Kidney (tissue), 13 donors: ENCODE measurements at regions not wholly inside any gene's neighbourhood (a gene's known extent, or its start where the extent isn't known, plus 50 kb on each side); places are given as distances from the start of the nearest gene placed in this dataset.
"Not testable (repeated sequence)": the region's sequence is repeated elsewhere in the genome, so short reads cannot be mapped to it uniquely, and the experiment has no call there.

Experiments
- DNase-seq, 5 donors: peaks; one replicate each; pipeline ENCODE4 v3.0.0-alpha.2; 2013 to 2020
- FAIRE-seq: peaks from 2 replicates; lab custom pipeline; 2012; peaks lifted over from hg19 to GRCh38; lab: Jason Lieb, UNC
- H3K27ac ChIP-seq, 2 donors: one replicate each; pipeline ENCODE4 v1.7.0; 2013; ENCODE audit warnings: low read depth in 2 of 2, low read length in 2 of 2, inconsistent platforms in 1 of 2
- H3K27me3 ChIP-seq: one replicate; pipeline ENCODE4 v1.7.1; 2013; ENCODE audit warnings: low read length, inconsistent platforms; ENCODE audit not compliant: control insufficient read depth, insufficient read depth
- H3K36me3 ChIP-seq, 3 donors: one replicate each; pipeline versions ENCODE4 v1.7.0 to v1.7.1; 2013; ENCODE audit warnings: low read length in 3 of 3, control low read depth in 1 of 3, inconsistent platforms in 1 of 3; ENCODE audit not compliant: insufficient read depth in 3 of 3, control insufficient read depth in 2 of 3
- H3K4me1 ChIP-seq, 3 donors: one replicate each; pipeline versions ENCODE4 v1.7.0 to v1.7.1; 2013; ENCODE audit warnings: low read length in 3 of 3, inconsistent platforms in 1 of 3, low read depth in 1 of 3; ENCODE audit not compliant: control insufficient read depth in 2 of 3, insufficient read depth in 2 of 3
- H3K4me3 ChIP-seq, 3 donors: one replicate each; pipeline versions ENCODE4 v1.7.0 to v1.8.1; 2013; ENCODE audit warnings: low read length in 3 of 3, control low read depth in 1 of 3, inconsistent platforms in 1 of 3
- H3K9ac ChIP-seq, 3 donors: one replicate each; pipeline versions ENCODE4 v1.7.0 to v1.7.1; 2013; ENCODE audit warnings: low read length in 3 of 3, control low read depth in 1 of 3, inconsistent platforms in 1 of 3
- H3K9me3 ChIP-seq, 3 donors: one replicate each; pipeline versions ENCODE4 v1.7.0 to v1.7.1; 2013; ENCODE audit warnings: low read length in 3 of 3, control low read depth in 1 of 3, inconsistent platforms in 1 of 3; ENCODE audit not compliant: control insufficient read depth in 2 of 3, insufficient read depth in 1 of 3
- CTCF ChIP-seq: IDR thresholded peaks from 3 replicates; pipeline ENCODE4 v1.5.1; 2012; ENCODE audit warnings: mild to moderate bottlenecking, moderate library complexity, borderline replicate concordance; ENCODE audit not compliant: insufficient read depth; ENCODE audit errors: extremely low read depth
- intact Hi-C: fragments of 100-400 bp; cut with DNase I; formaldehyde crosslinking; loops from one replicate; pipeline ENCODE4 v1.11.1; 2022
- donor health status: control.
- donor health status: control.
- donor health status: control.
- donor health status: control.
- donor health status: control.
- donor health status: DM: yes; HTN: yes; CAD: no.
- donor health status: Normal renal cell carcinoma (clear cell type).

- intact Hi-C loops: no loop called here
- no peak for FAIRE-seq
- peak in 1 of 5 donors; percentile 57 for DNase-seq
- no peaks in the 10 kb centered on the region for H3K4me1 ChIP-seq
- no peak overlapping the region for H3K27ac ChIP-seq
- no peaks in the 10 kb centered on the region for H3K27me3 ChIP-seq
- no peaks in the 10 kb centered on the region for H3K36me3 ChIP-seq
- H3K9me3 ChIP-seq: peaks cover 0 to 4% (median 0%) of the 10 kb centered on the region in 3 donors
- H3K9ac ChIP-seq: no peak overlapping the region
- H3K4me3 ChIP-seq: no peak overlapping the region
- TF ChIP-seq CTCF: no peak
Observed at GRCh38 chr14:105647784-105648608, 121.6 kb downstream of the TMEM121 start.

DNA sequence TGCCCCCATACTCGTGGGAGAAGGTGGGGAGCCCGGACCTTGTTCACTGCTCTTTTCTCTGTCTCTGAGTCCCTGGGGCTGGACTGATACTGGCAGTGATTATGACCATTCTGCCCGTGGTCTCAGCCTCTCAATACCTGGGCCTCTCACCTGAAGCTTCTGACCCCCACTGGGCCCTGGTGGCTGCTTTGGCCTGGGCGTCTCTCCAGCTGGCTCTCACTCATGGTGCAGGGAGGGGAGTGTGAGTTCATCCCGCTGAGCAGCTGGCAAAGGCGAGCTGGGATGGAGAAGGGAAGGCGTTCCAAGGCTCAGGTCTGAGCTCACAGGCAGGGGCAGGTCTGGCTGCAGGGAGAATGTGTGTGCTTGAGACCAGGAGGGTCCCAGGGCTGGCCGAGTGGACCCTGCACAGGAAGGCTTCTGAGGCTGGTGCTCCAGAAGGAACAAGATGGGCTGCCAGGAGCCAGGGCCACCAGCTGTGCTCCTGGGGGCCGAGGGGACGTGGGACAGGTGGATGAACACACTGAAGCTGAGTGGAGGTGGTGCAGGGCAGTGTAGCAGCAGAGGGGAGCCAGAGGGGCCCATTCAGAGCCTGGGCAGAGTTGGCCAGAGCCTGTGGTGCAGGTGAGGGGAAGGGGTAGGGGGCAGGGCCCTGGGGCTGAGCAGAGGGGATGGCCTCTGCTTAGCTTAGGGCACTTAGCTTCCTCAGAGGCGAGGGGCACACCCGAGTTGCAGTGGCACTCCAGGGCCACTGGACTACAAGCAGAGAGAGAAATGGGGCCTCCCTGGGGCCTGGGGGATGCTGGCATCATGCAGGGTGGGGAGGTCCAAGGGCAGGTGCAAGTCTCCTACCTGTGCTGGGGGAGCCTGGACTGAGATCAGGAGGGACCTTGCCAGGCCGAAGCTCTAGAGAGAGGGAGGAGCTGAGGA lies 122.5 kb downstream of the TMEM121 start:
- H3K4me1 ChIP-seq, intact Hi-C loops, H3K27ac ChIP-seq, FAIRE-seq, H3K9ac ChIP-seq, H3K36me3 ChIP-seq, H3K27me3 ChIP-seq, H3K9me3 ChIP-seq, H3K4me3 ChIP-seq: not testable (repeated sequence)
- DNase-seq: peak in 1 of 5 donors; percentile 55

DNA sequence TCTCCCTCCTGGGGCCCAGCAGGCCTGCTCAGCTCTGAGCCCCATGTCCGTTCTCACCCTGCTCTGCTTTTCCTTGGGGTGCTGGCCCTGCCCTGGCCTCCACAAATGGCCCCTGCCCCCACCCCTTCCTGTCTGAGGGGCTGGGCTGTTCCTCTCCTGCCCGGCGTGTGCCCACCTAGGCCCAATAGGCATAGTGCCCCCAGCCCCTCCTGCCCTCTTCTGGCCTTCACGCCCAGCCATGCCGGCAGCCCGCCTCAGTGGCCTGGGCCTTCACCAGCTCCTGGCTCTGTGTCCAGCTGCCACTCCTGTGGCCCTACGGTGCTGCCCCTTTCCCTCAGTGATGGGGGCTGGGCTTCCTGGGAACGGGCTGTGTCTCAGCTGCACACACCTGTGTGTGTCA lies 125.9 kb downstream of the TMEM121 start:
- DNase-seq, H3K36me3 ChIP-seq, H3K9ac ChIP-seq, H3K27me3 ChIP-seq, H3K4me1 ChIP-seq, H3K9me3 ChIP-seq, FAIRE-seq, H3K27ac ChIP-seq, intact Hi-C loops, H3K4me3 ChIP-seq: not testable (repeated sequence)

DNA sequence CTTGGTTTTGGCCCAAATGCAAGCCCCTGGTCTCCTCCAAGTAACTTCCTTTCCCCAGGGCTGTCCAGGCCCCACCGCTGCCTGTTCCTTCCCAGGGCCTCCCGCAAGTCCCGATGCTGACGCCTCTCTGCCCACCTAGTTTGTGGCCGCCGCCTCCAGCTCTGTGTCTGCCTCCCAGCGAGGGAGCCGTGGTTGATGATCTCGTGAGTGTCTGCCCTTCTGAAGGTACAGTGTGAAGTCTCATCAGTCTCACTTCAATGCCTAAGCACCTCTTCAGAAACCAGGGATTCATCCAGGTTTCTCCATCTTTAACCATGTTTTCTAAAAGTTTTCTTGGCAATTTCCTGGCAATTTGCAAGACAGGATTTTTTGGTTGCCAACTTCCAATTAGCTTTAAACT lies 127.5 kb downstream of the TMEM121 start:
- DNase-seq, H3K27me3 ChIP-seq, H3K36me3 ChIP-seq, H3K9ac ChIP-seq, H3K4me3 ChIP-seq, H3K27ac ChIP-seq, H3K4me1 ChIP-seq, intact Hi-C loops, FAIRE-seq, H3K9me3 ChIP-seq: not testable (repeated sequence)

DNA sequence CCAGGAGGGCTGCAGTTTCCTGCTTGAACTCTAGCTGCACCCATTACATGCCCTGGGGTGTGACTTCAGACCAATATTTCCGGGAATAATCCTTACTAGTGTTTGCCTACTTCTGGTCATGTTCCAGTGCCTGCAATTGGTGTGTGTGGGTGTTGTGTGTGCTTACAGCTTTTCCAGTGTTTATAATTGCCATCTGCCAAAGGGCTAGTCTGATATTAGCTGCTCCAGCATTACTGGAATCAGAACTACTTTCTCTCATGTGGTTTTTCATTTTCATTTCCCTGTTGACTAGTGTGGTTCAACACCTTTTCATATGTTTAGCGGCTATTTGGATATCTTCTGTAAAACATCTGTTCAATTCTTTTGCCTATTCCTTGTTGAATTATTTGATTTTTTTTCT lies 132.9 kb downstream of the TMEM121 start:
- H3K27ac ChIP-seq: not testable (repeated sequence)

More for the DNA sequence above, 132.9 kb downstream of the TMEM121 start:
- H3K4me3 ChIP-seq, H3K36me3 ChIP-seq, H3K9ac ChIP-seq, H3K27me3 ChIP-seq, H3K4me1 ChIP-seq, H3K9me3 ChIP-seq, intact Hi-C loops, FAIRE-seq: not testable (repeated sequence)
- DNase-seq: peak in 1 of 5 donors; percentile 12
